SJSA1 (cell line): ENCODE measurements at regions not wholly inside any gene's neighbourhood (a gene's known extent, or its start where the extent isn't known, plus 50 kb on each side); places are given as distances from the start of the nearest gene placed in this dataset.

Source experiments
- DNase-seq, 2 experiments: peaks; one replicate each; pipeline ENCODE4 v3.0.0-alpha.2; 2015 to 2020; ENCODE audit warnings: low spot score in 2 of 2, low read depth in 1 of 2
- H3K27ac ChIP-seq: fragments of 250-450 bp; sonication (Bioruptor Pico); 2 replicates; pipeline ENCODE4 v1.5.1; 2020; ENCODE audit warnings: mild to moderate bottlenecking, moderate library complexity
- H3K27me3 ChIP-seq: fragments of 250-450 bp; sonication (Bioruptor Pico); replicated peaks from 2 replicates; pipeline ENCODE4 v1.5.1; 2020; ENCODE audit warnings: mild to moderate bottlenecking, moderate library complexity
- H3K36me3 ChIP-seq: fragments of 250-450 bp; sonication (Bioruptor Pico); 2 replicates; pipeline ENCODE4 v1.5.1; 2020; ENCODE audit warnings: mild to moderate bottlenecking
- H3K4me1 ChIP-seq: fragments of 250-450 bp; sonication (Bioruptor Pico); replicated peaks from 2 replicates; pipeline ENCODE4 v1.6.1; 2021; ENCODE audit warnings: mild to moderate bottlenecking
- H3K4me3 ChIP-seq: fragments of 250-450 bp; sonication (Bioruptor Pico); 2 replicates; pipeline ENCODE4 v1.5.1; 2020; ENCODE audit warnings: mild to moderate bottlenecking
- H3K9me3 ChIP-seq: fragments of 250-450 bp; sonication (Bioruptor Pico); replicated peaks from 2 replicates; pipeline ENCODE4 v1.5.1; 2020; ENCODE audit warnings: mild to moderate bottlenecking

DNA sequence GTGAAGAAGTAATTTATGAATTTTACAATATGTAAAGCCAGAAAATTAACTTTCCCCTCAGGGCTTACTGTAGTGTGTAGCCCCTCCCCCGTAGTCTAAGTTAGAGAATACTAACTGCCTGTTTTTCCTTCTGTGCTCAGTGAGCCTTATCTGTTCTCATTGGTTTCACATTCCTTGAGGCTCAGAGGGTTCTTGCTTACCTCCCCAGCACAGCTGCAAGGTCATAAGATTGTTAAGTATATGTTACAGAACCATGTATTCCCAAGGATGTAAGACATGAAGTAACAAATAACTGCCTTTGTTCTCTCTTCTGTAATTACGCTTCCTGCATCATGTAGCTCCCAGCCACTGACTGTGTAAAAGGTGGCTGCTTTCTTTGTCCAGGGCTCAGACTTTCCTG, 1351.1 kb downstream of the TMEM121 start:
- Histone ChIP-seq H3K27me3 (no peaks in the 10 kb centered on the region), H3K4me3 (no peak overlapping the region), H3K36me3 (no peaks in the 10 kb centered on the region), H3K27ac (no peak overlapping the region), H3K9me3 (no peaks in the 10 kb centered on the region), H3K4me1 (no peaks in the 10 kb centered on the region)
- no peak for DNase-seq

DNA sequence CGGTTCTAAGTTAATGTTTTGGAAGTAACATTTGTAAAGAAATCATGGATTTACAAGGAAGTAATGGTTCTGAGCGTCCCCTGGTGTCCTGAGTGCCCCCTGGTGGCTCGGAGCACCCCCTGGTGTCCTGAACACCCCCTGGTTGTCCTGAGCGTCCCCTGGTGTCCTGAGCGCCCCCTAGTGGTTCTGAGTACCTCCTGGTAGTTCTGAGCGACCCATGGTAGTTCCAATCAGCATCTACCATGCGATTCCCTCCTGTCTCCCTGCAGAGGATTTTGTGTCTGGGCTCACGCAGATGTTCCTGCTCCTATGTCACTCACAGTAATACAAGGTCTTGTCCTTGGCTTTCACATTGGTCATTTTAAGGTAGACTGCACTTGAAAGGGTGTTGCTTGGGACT, 1352.9 kb downstream of the TMEM121 start:
- no peaks in the 10 kb centered on the region for H3K4me1 ChIP-seq
- no peaks in the 10 kb centered on the region for H3K36me3 ChIP-seq
- no peak overlapping the region for H3K27ac ChIP-seq
- DNase-seq, result no peak
- H3K27me3 ChIP-seq, result no peaks in the 10 kb centered on the region
- no peak overlapping the region for H3K4me3 ChIP-seq
- H3K9me3 ChIP-seq, result peaks cover 4% of the 10 kb centered on the region; the same call in 1 of the 2 replicates

DNA sequence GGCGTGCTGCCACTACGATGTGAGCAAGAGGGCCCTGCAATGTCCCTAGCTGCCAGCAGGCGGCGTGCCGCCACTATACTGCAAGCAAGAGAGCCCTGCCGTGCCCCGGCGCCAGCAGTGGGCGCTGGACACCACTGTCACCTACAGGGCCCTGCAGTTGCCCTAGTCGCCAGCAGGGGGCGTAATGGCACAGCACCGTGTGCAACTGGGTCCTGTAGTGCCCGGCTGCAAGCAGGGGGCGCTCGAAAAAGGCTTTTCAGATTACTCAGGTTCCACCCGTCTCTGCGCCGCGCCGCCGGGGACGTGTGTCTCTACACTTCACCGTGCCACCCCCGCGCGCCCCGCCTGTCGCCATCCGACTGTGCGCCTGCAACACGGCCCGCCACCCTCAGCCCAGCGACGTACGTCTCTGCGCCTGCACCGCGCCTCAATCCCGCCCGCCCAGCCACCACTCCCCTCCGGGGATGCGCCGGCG, 1356.9 kb downstream of the TMEM121 start:
- H3K27ac ChIP-seq, result no peak overlapping the region
- H3K9me3 ChIP-seq, result peaks cover 4% of the 10 kb centered on the region; the same call in 1 of the 2 replicates
- H3K27me3 ChIP-seq, result no peaks in the 10 kb centered on the region
- H3K36me3 ChIP-seq, result no peaks in the 10 kb centered on the region
- no peak for DNase-seq
- H3K4me1 ChIP-seq, result no peaks in the 10 kb centered on the region
- no peak overlapping the region for H3K4me3 ChIP-seq
